HepG2 (cell line): ENCODE measurements at regions not wholly inside any gene's neighbourhood (a gene's known extent, or its start where the extent isn't known, plus 50 kb on each side); places are given as distances from the start of the nearest gene placed in this dataset.
A peak's percentile ranks its signal among the peaks of the same experiment; 100 is the strongest.

Experiments used
- ARHGAP35 ChIP-seq: sonication (generic); formaldehyde crosslinking; IDR thresholded peaks from 2 replicates; pipeline ENCODE4 v1.9.0; 2022; ENCODE audit warnings: mild to moderate bottlenecking, inconsistent platforms, moderate library complexity, missing genetic modification reagents, borderline replicate concordance
- ATRX ChIP-seq: sonication (generic); formaldehyde crosslinking; IDR thresholded peaks from 2 replicates; pipeline ENCODE4 v1.4.0; 2020; ENCODE audit warnings: missing genetic modification reagents, borderline replicate concordance
- CBFB ChIP-seq: sonication (generic); formaldehyde crosslinking; IDR thresholded peaks from 2 replicates; pipeline ENCODE4 v1.4.0; 2020; ENCODE audit warnings: missing genetic modification reagents
- CENPBD1 ChIP-seq: sonication (generic); formaldehyde crosslinking; IDR thresholded peaks from 2 replicates; pipeline ENCODE4 v1.8.0; 2022; ENCODE audit warnings: missing genetic modification reagents, low read depth, mild to moderate bottlenecking, borderline replicate concordance
- CENPX ChIP-seq: sonication (generic); formaldehyde crosslinking; IDR thresholded peaks from 2 replicates; pipeline ENCODE4 v1.9.0; 2021; ENCODE audit warnings: mild to moderate bottlenecking, missing genetic modification reagents, moderate library complexity
- CSRNP2 ChIP-seq: sonication (generic); formaldehyde crosslinking; conservative IDR thresholded peaks from 2 replicates; pipeline ENCODE4 v1.8.0; 2022; ENCODE audit warnings: low read depth, missing genetic modification reagents
- ELF1 ChIP-seq: sonication (generic); formaldehyde crosslinking; IDR thresholded peaks from 2 replicates; pipeline ENCODE4 v1.4.0; 2020; ENCODE audit warnings: missing genetic modification reagents
- ESRRA ChIP-seq: sonication (generic); formaldehyde crosslinking; IDR thresholded peaks from 2 replicates; pipeline ENCODE4 v1.5.1; 2020; ENCODE audit warnings: mild to moderate bottlenecking, low read depth, missing genetic modification reagents
- HCFC1 ChIP-seq: fragments of 150-350 bp; IDR thresholded peaks from 2 replicates; pipeline ENCODE4 v1.6.1; 2014; ENCODE audit warnings: low read depth, low read length
- KAT8 ChIP-seq: IDR thresholded peaks from 2 replicates; pipeline ENCODE4 v1.6.1; 2016; ENCODE audit warnings: missing genetic modification reagents, missing compliant biosample characterization
- NAIF1 ChIP-seq: sonication (generic); formaldehyde crosslinking; IDR thresholded peaks from 2 replicates; pipeline ENCODE4 v1.5.0; 2020; ENCODE audit warnings: mild to moderate bottlenecking, missing genetic modification reagents, borderline replicate concordance
- PAWR ChIP-seq: sonication (generic); formaldehyde crosslinking; IDR thresholded peaks from 2 replicates; pipeline ENCODE4 v1.4.0; 2020; ENCODE audit warnings: missing genetic modification reagents, mild to moderate bottlenecking, borderline replicate concordance
- PCBP1 ChIP-seq: fragments of 200-400 bp; formaldehyde crosslinking; IDR thresholded peaks from 2 replicates; pipeline ENCODE4 v1.6.1; 2017; ENCODE audit warnings: mild to moderate bottlenecking, low read depth, low read length, borderline replicate concordance
- PITX1 ChIP-seq: sonication (generic); formaldehyde crosslinking; IDR thresholded peaks from 2 replicates; pipeline ENCODE4 v1.5.1; 2020; ENCODE audit warnings: mild to moderate bottlenecking, missing genetic modification reagents
- POGZ ChIP-seq: sonication (generic); formaldehyde crosslinking; IDR thresholded peaks from 2 replicates; pipeline ENCODE4 v1.4.0; 2020; ENCODE audit warnings: mild to moderate bottlenecking, missing genetic modification reagents
- STAG1 ChIP-seq: sonication (generic); formaldehyde crosslinking; IDR thresholded peaks from 2 replicates; pipeline ENCODE4 v1.4.0; 2020; ENCODE audit warnings: missing genetic modification reagents
- YY1 ChIP-seq: IDR thresholded peaks from 2 replicates; pipeline ENCODE4 v1.6.1; 2011; ENCODE audit warnings: low read length, low read depth, moderate library complexity, mild to moderate bottlenecking; ENCODE audit not compliant: insufficient read depth, insufficient replicate concordance
- ZBTB7A ChIP-seq: sonication (generic); formaldehyde crosslinking; IDR thresholded peaks from 2 replicates; pipeline ENCODE4 v1.8.0; 2022; ENCODE audit warnings: mild to moderate bottlenecking, missing genetic modification reagents
- ZFP90 ChIP-seq: sonication (generic); formaldehyde crosslinking; IDR thresholded peaks from 2 replicates; pipeline ENCODE4 v1.8.0; 2022; ENCODE audit warnings: missing genetic modification reagents, mild to moderate bottlenecking, inconsistent platforms, borderline replicate concordance
- ZNF331 ChIP-seq: sonication (generic); formaldehyde crosslinking; IDR thresholded peaks from 2 replicates; pipeline ENCODE4 v1.4.0; 2020; ENCODE audit warnings: missing genetic modification reagents
- ZNF333 ChIP-seq: sonication (generic); formaldehyde crosslinking; IDR thresholded peaks from 2 replicates; pipeline ENCODE4 v1.4.0; 2020; ENCODE audit warnings: mild to moderate bottlenecking, missing genetic modification reagents, borderline replicate concordance
- ZNF335 ChIP-seq: sonication (generic); formaldehyde crosslinking; IDR thresholded peaks from 2 replicates; pipeline ENCODE4 v1.4.0; 2020; ENCODE audit warnings: missing genetic modification reagents
- ZNF343 ChIP-seq: sonication (generic); formaldehyde crosslinking; IDR thresholded peaks from 2 replicates; pipeline ENCODE4 v1.4.0; 2020; ENCODE audit warnings: mild to moderate bottlenecking, missing genetic modification reagents
- ZNF367 ChIP-seq: sonication (generic); formaldehyde crosslinking; IDR thresholded peaks from 2 replicates; pipeline ENCODE4 v1.4.0; 2020; ENCODE audit warnings: missing genetic modification reagents, borderline replicate concordance
- ZNF644 ChIP-seq: IDR thresholded peaks from 2 replicates; pipeline ENCODE4 v1.6.1; 2016; ENCODE audit warnings: low read depth
- ZNF737 ChIP-seq: sonication (generic); formaldehyde crosslinking; IDR thresholded peaks from 2 replicates; pipeline ENCODE4 v1.5.0; 2020; ENCODE audit warnings: missing genetic modification reagents, mild to moderate bottlenecking, borderline replicate concordance
- ZNF766 ChIP-seq: sonication (generic); formaldehyde crosslinking; IDR thresholded peaks from 2 replicates; pipeline ENCODE4 v1.5.0; 2020; ENCODE audit warnings: missing genetic modification reagents, borderline replicate concordance
- ZNF770 ChIP-seq: sonication (generic); formaldehyde crosslinking; IDR thresholded peaks from 2 replicates; pipeline ENCODE4 v1.5.0; 2020; ENCODE audit warnings: mild to moderate bottlenecking, missing genetic modification reagents
- ZNF792 ChIP-seq: IDR thresholded peaks from 2 replicates; pipeline ENCODE4 v1.6.1; 2016

GRCh38 chr20:5689463-5689862 is 60.7 kb upstream of the SHLD1 start (continued):
- TF ChIP-seq CENPX (CRISPR knock-in tag), result no peak
- TF ChIP-seq ZNF766, result peak; percentile 85; the same call in 1 of the 2 replicates
- TF ChIP-seq ARHGAP35 (CRISPR knock-in tag), result no peak
- no peak for TF ChIP-seq HCFC1
- TF ChIP-seq CSRNP2 (CRISPR knock-in tag), result no peak
- no peak for TF ChIP-seq ZNF335
- TF ChIP-seq ZNF333 (CRISPR knock-in tag), result no peak
- no peak for TF ChIP-seq ZNF792
- no peak for TF ChIP-seq ATRX (CRISPR knock-in tag)
- TF ChIP-seq ZNF367, result no peak
- TF ChIP-seq PCBP1, result no peak
- TF ChIP-seq PITX1 (CRISPR knock-in tag), result no peak
- no peak for TF ChIP-seq ZNF770 (CRISPR knock-in tag)
- peak; percentile 52; the same call in 1 of the 2 replicates for TF ChIP-seq ELF1 (CRISPR knock-in tag)
- no peak for TF ChIP-seq ZBTB7A (CRISPR knock-in tag)
- TF ChIP-seq YY1, result no peak
- TF ChIP-seq ZNF644, result peak; percentile 42; the same call in 1 of the 2 replicates
- TF ChIP-seq ZNF331, result peak; percentile 59; the same call in 1 of the 2 replicates
- TF ChIP-seq CENPBD1, result no peak
- TF ChIP-seq PAWR (CRISPR knock-in tag), result no peak
- TF ChIP-seq KAT8 (CRISPR knock-in tag), result peak; percentile 56; the same call in 1 of the 2 replicates
- TF ChIP-seq ESRRA (CRISPR knock-in tag), result no peak
- TF ChIP-seq ZNF737 (CRISPR knock-in tag), result no peak
- no peak; the same call in 1 of the 2 replicates for TF ChIP-seq POGZ
- no peak for TF ChIP-seq CBFB (CRISPR knock-in tag)
- no peak for TF ChIP-seq ZNF343 (CRISPR knock-in tag)
- 0 out of 2 replicates have a peak, but pooled peaks have one; percentile 37 for TF ChIP-seq ZFP90
- no peak for TF ChIP-seq NAIF1 (CRISPR knock-in tag)
- TF ChIP-seq STAG1 (CRISPR knock-in tag), result no peak
